Upper lobe of left lung (tissue), 4 donors: ENCODE measurements at regions not wholly inside any gene's neighbourhood (a gene's known extent, or its start where the extent isn't known, plus 50 kb on each side); places are given as distances from the start of the nearest gene placed in this dataset.

Experiments used
- EP300 ChIP-seq, 4 donors: sonication (generic); formaldehyde crosslinking; IDR thresholded peaks; one replicate each; pipeline ENCODE4 v1.5.1; 2017; ENCODE audit warnings: antibody characterized with exemption in 4 of 4, control low read depth in 2 of 4
- POLR2A ChIP-seq, 4 donors: fragments of 450-650 bp; IDR thresholded peaks; one replicate each; pipeline ENCODE4 v1.5.1; 2016 to 2017; ENCODE audit warnings: antibody characterized with exemption in 4 of 4, mild to moderate bottlenecking in 2 of 4
- TF ChIP-seq, protein P1 (sequence below), 6 experiments: fragments of 450-650 bp in 4 of 6; fragments of 200-600 bp in 2 of 6; sonication (generic) in 2 of 6; IDR thresholded peaks; one replicate each; pipeline ENCODE4 v1.5.1; 2016 to 2019; ENCODE audit warnings: antibody characterized with exemption in 6 of 6

- TF ChIP-seq, protein P1, sequence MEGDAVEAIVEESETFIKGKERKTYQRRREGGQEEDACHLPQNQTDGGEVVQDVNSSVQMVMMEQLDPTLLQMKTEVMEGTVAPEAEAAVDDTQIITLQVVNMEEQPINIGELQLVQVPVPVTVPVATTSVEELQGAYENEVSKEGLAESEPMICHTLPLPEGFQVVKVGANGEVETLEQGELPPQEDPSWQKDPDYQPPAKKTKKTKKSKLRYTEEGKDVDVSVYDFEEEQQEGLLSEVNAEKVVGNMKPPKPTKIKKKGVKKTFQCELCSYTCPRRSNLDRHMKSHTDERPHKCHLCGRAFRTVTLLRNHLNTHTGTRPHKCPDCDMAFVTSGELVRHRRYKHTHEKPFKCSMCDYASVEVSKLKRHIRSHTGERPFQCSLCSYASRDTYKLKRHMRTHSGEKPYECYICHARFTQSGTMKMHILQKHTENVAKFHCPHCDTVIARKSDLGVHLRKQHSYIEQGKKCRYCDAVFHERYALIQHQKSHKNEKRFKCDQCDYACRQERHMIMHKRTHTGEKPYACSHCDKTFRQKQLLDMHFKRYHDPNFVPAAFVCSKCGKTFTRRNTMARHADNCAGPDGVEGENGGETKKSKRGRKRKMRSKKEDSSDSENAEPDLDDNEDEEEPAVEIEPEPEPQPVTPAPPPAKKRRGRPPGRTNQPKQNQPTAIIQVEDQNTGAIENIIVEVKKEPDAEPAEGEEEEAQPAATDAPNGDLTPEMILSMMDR (IDR thresholded peaks at IDR 0.05): no peak
- TF ChIP-seq EP300 (IDR thresholded peaks at IDR 0.05) (no peak), POLR2A (IDR thresholded peaks at IDR 0.05) (no peak)
Measured at GRCh38 chrX:76918033-76918432, 490.5 kb downstream of the MAGEE1 start.
